ENCODE measurements at regions not wholly inside any gene's neighbourhood (a gene's known extent, or its start where the extent isn't known, plus 50 kb on each side); places are given as distances from the start of the nearest gene placed in this dataset.

GRCh38 chr4:13118633-13119032 lies 365.5 kb downstream of the RAB28 start:
- no peak for DNase-seq

DNA sequence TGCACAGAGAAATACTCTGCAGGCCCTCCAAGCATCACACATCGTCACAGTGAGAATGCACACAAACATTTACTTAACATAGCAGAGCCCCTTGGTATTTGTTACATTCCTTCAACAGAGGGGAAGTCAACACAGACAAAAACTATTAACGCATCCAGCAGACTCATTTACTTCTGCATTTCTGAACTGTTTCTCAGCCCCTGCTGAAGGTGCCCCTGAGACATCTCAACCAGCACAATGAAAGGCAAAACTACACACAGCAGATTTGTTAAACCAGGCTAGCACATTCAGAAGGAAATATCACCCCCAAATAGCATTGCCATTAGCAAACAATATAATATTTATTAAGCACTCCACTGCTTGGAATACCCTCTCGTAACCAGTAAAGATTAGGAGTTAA lies 367.0 kb downstream of the RAB28 start:
- no peak for DNase-seq

GRCh38 chr4:13112030-13112429 lies 372.1 kb downstream of the RAB28 start:
- DNase-seq = no peak

DNA sequence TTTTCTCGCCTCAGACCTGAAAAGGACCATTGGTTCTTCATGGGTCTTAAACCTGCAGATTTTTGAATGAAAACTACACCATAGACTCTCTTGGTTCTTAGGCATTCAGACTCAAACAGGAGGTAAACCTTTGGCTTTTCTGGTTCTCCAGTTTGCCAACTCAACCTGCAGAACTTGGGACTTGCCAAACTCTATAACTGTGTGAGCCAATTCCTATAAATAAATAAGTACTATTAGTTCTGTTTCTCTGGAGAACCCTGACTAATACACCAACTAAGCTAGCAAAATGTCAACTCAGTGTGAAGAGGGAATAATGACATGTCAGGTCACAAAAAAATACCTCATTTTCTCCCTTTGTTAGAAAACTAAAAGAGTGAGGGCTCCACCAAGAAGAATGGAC lies 374.6 kb downstream of the RAB28 start:
- DNase-seq = no peak

DNA sequence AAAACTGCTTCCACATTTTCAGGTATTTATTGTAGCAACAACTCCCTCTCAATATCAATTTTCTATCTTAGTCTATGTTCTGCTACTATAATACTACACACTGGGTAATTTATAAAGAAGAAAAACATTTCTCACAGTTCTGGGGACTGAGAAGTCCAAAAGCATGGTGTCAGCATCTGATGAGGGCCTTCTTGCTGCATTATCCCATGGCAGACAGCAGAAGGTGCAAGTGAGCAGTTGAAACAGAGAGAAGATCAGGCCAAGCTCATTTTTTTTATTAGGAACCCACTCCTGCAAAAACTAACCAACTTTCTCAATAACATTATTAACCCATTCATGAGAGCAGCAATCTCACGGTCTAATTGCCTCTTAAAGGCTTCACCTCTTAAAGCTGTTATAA lies 376.0 kb downstream of the RAB28 start:
- no peak for DNase-seq

- DNase-seq = no peak
These were observed 380.6 kb downstream of the RAB28 start for GRCh38 chr4:13103382-13104015.

DNA sequence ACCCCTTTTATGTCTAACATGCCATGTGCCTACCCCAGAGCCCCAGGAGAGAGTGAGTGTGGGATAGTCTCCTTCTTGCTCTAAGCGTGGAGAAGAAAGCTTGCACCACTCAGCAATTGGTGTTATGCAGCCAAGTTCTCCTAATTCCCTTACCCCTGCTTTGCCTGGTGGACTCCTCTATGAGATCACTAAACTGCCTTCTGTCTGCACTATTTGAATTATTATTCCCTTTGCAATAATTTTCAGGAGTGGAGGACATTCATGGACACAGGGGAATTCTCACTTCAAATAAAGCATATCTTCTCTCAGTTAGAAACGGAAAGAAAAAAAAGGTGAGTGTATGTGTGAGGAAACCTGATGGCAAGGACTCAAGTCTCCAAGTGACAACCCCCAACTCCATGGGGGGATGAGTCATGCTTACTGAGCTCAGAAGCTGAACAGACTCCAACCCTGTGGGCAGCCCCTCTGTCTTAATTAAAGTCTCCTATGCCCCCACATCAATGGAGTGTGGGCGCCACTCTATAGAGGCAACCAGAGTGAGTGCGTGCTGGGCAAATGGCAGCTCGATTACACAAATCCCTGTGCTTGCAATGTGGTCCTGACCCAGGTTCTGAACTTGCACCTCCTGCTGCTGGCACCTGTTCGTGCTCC lies 381.9 kb downstream of the RAB28 start:
- no peak for DNase-seq

DNA sequence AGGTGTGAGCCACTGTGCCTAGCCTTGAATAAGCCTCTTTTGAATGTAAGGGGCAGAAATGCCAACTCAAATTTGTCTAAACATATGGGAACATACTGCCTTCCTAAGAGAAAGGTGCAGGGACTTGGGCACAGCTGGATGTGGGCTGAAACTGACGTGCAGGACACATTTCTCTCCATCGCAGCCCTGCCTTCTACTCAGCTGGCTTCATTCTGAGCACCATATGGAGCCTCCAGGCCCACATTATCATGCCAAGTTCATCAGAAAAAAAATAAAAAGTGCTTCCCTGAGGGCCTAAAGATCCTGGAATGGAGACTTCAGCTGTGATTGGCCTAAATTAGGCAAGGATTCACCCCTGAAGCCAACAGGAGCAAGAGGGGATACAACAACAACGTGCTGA lies 386.2 kb downstream of the RAB28 start:
- DNase-seq = no peak

DNA sequence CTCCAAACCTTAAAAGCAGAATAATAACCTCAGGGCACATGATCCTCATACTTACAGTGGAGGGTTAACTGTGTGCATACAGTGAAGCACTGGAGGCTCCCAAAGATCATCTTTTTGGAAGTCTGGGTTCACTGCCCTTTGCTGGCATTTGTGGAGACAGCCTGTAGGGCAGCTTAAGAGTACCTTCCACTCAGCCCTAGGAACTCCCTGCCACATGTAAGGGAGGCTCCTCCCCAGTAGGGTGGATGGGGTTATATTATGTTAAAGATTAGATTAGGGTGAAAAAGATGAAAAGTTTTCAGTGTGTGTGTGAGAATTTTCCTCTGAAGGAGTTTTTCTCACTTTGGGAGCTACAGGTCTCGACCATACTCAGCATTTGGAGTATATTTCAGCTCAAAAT lies 388.4 kb downstream of the RAB28 start:
- DNase-seq = no peak

GRCh38 chr4:13093170-13093569 lies 391.0 kb downstream of the RAB28 start:
- DNase-seq = no peak

DNA sequence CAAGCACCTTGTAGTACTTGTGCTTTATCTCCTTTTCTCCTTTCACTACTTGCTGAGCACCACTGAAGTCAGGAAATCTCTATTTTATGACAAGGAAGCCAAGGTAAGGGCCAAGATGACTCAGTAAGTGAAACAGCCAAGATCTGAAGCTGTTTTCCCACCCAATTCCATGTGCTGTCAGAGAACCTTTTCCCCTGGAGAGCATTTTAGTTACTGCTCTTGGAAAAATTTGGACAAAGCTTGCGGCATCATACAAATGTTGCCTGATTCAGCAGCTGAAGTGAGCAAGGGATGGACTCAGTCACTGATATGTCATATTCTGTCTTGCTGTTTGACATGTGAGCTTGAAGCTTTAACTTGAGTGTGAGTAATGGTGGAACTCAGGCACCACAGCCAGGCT lies 391.4 kb downstream of the RAB28 start:
- DNase-seq = no peak

- no peak for DNase-seq
These were observed 394.5 kb downstream of the RAB28 start for GRCh38 chr4:13089659-13089998.

- DNase-seq = no peak
These were observed 395.1 kb downstream of the RAB28 start for GRCh38 chr4:13088726-13089658.

DNA sequence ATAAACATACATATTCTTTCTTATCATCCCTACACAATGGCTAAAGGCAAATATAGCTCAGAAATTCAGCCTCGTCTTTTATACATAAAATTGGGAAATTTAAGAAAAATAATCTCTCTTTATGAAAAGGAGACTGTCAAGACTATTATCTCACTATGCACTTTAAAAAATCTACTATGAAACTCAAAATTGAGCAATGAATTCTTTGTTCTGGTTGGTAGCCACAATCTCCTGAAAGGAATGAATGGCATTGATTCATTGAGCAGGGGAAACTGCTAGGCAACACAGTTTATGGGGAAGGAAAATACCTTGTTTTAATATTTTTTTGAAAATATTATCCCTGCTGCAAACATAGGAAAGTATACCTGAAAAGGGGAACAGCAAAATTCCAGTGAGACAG lies 397.1 kb downstream of the RAB28 start:
- DNase-seq = no peak

DNA sequence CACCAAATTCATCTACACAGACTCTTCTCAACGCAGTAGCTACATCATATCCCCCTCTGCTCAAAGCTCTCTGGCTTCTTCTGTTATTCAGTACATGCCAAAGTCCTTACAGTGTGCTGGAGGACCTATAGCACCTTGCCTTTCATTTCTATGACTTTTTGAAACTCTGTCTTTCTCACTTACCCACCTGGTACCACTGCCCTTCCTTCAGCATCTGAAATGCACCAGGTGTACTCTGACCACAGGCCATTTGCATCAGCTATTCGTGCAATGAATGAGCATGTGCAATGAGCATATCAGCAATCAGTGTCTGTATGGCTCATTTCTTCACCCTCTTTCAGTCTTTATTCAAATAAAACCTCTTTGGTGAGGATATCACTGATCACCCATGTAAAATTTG lies 399.9 kb downstream of the RAB28 start:
- DNase-seq = no peak

GRCh38 chr4:13081830-13082229 lies 402.3 kb downstream of the RAB28 start:
- DNase-seq = no peak

DNA sequence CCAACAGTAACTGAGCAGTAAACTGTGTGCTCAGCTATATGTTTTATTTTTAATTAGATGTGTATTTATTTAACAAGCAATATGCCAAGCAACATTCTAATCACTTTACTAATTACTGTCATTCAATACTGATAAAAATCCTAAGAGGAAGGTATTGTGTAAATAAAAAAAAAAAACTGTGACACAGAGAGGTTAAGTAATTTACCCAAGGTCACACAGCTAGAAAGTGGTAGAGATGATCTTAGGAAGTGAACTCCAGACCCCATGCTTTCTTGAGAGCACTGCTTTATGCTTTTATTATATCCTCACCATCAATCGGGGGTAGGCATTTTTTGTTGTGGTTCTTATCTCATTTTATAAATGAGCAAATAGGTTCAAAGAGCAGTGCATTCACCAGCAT lies 417.1 kb downstream of the RAB28 start:
- no peak for DNase-seq

GRCh38 chr4:13059019-13059418 lies 425.1 kb downstream of the RAB28 start:
- DNase-seq = no peak

DNA sequence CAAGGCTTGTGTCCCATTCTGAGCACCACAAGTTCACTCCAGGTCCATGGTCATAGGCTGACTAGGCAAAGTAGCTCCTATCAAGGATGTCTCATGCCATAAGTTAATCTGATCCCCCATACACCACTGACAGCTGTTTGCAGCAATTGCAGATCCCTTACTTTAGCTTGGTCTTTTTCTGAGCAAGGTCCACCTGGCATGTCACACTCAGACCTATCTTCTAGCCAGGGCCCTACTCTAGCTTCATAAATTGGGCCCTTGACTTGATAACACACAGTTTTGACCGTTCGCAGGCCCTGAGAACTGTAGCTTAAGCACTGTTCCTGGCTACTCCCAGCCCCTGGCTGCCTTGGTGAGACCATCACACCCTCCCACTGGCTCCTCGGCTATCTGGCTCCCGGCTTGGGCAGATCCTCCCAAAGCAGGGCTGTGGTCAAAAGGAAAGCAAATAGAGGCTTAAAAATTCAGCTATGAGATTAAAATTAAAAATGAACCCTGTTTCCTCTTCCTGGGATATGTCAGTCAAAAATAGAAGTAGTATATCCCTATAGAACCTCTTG lies 427.4 kb downstream of the RAB28 start:
- no peak for DNase-seq

GRCh38 chr4:13054420-13054970 lies 429.6 kb downstream of the RAB28 start:
- no peak for DNase-seq

DNA sequence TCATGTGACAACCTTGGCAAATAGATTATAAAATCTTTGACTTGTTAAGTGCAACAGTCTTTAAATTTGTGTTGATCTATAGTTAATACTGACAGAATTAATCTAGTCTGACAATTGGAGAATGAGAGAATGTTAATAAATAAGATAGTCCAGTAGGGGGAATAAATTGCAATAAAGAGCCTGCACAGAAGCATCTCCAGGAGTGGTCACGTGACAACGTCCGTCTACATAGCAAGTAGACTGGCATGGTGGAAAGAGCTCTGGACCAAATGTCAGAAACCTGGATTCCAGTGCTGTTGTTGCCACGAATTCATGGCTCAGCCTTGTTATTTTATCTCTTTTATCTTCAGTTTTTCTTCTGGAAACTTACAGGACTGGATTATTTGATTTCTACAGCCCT lies 436.5 kb downstream of the RAB28 start:
- no peak for DNase-seq

DNA sequence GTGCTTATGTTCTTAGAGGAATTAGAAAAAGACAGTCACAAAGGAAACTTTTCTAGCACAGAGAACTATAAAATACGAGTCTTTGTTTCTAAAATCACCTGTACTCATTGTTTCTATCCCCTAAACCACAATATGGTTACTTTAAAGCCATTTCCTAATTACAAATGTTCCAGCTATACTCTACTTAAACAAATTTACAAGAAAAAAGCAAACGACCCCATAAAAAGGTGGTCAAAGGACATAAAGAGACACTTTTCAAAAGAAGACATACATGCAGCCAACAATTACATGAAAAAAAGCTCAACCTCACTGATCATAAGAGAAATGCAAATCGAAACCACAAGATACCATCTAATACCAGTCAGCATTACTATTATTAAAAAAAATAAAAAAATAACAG lies 447.3 kb downstream of the RAB28 start:
- DNase-seq = no peak

DNA sequence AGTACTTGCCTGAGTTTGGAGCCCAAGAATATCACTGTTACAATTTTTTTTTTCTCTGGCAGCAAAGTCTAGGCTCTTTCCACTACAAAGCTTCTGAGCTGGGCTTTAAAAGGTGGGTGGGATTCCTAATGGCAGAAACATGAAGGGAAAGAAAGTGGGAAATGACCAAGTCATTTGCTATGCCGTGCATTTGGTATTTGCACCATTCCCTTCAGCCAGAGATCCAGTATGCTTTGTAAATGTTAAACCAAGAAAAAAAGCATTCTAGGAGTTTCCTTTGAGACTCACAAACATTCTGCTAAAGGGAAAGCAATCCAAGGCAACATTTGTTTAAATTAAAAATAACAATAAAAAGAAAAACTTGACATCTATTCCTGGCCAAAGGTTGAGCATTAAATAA lies 451.2 kb downstream of the RAB28 start:
- DNase-seq = no peak

All from activated naive CD4-positive, alpha-beta T cell treated with anti-CD3 and anti-CD28 coated beads, Interleukin-2, amount 50 U/mL, for 16 hours (primary cell).